H9 (cell line): ENCODE measurements at regions not wholly inside any gene's neighbourhood (a gene's known extent, or its start where the extent isn't known, plus 50 kb on each side); places are given as distances from the start of the nearest gene placed in this dataset.

Experiments used
- DNase-seq: peaks from one replicate; pipeline ENCODE4 v3.0.0-alpha.2; 2017
- H2AFZ ChIP-seq: one replicate; pipeline ENCODE4 v1.6.1; 2013; ENCODE audit warnings: mild to moderate bottlenecking, low read length, control low read depth, moderate library complexity
- H2AK5ac ChIP-seq: 2 replicates; pipeline ENCODE4 v1.6.1; 2013; ENCODE audit warnings: low read length, control low read depth, mixed read lengths; ENCODE audit not compliant: insufficient read length
- H2BK120ac ChIP-seq: one replicate; pipeline ENCODE4 v1.6.1; 2013; ENCODE audit warnings: low read depth, mild to moderate bottlenecking, low read length, control low read depth, inconsistent platforms; ENCODE audit not compliant: poor library complexity, severe bottlenecking
- H2BK12ac ChIP-seq: 2 replicates; pipeline ENCODE4 v1.6.1; 2013; ENCODE audit warnings: low read length, control low read depth, mixed read lengths, low read depth; ENCODE audit not compliant: insufficient read length
- H2BK15ac ChIP-seq: 2 replicates; pipeline ENCODE4 v1.6.1; 2013; ENCODE audit warnings: low read depth, low read length, control low read depth
- H2BK20ac ChIP-seq: one replicate; pipeline ENCODE4 v1.6.1; 2013; ENCODE audit warnings: low read depth, mild to moderate bottlenecking, low read length, control low read depth, inconsistent platforms; ENCODE audit not compliant: poor library complexity, severe bottlenecking
- H2BK5ac ChIP-seq: 2 replicates; pipeline ENCODE4 v1.6.1; 2013; ENCODE audit warnings: low read length, control low read depth, mixed read lengths; ENCODE audit not compliant: insufficient read length
- H3K14ac ChIP-seq: 2 replicates; pipeline ENCODE4 v1.6.1; 2013; ENCODE audit warnings: low read length, control low read depth; ENCODE audit not compliant: insufficient read depth
- H3K18ac ChIP-seq: 2 replicates; pipeline ENCODE4 v1.6.1; 2013; ENCODE audit warnings: low read depth, mild to moderate bottlenecking, mixed read lengths, low read length, control low read depth; ENCODE audit not compliant: insufficient read length
- H3K23ac ChIP-seq: 2 replicates; pipeline ENCODE4 v1.6.1; 2013; ENCODE audit warnings: low read length, control low read depth, mixed read lengths, low read depth; ENCODE audit not compliant: insufficient read length
- H3K23me2 ChIP-seq: 2 replicates; pipeline ENCODE4 v1.6.1; 2013; ENCODE audit warnings: low read depth, mild to moderate bottlenecking, mixed read lengths, low read length, control low read depth; ENCODE audit not compliant: insufficient read length, poor library complexity, severe bottlenecking
- H3K27ac ChIP-seq: 2 replicates; pipeline ENCODE4 v1.5.1; 2013; ENCODE audit warnings: low read length, control low read depth, mixed read lengths, low read depth; ENCODE audit not compliant: insufficient read length
- H3K27me3 ChIP-seq: 2 replicates; pipeline ENCODE4 v1.6.1; 2013; ENCODE audit warnings: low read length, control low read depth, inconsistent platforms; ENCODE audit not compliant: insufficient read depth
- H3K4ac ChIP-seq: 2 replicates; pipeline ENCODE4 v1.6.1; 2013; ENCODE audit warnings: low read depth, mild to moderate bottlenecking, control low read depth, inconsistent platforms, low read length, moderate library complexity
- H3K4me1 ChIP-seq: 2 replicates; pipeline ENCODE4 v1.6.1; 2013; ENCODE audit warnings: low read length, control low read depth, inconsistent platforms; ENCODE audit not compliant: insufficient read depth
- H3K4me2 ChIP-seq: 2 replicates; pipeline ENCODE4 v1.6.1; 2013; ENCODE audit warnings: low read length, control low read depth, mixed read lengths; ENCODE audit not compliant: insufficient read length, insufficient read depth
- H3K56ac ChIP-seq: 2 replicates; pipeline ENCODE4 v1.6.1; 2013; ENCODE audit warnings: low read depth, mild to moderate bottlenecking, mixed read lengths, low read length, control low read depth; ENCODE audit not compliant: insufficient read length
- H3K79me1 ChIP-seq: 2 replicates; pipeline ENCODE4 v1.6.1; 2013; ENCODE audit warnings: low read depth, mild to moderate bottlenecking, moderate library complexity, low read length, control low read depth, inconsistent platforms; ENCODE audit not compliant: insufficient read depth, poor library complexity, severe bottlenecking
- H3K79me2 ChIP-seq: 2 replicates; pipeline ENCODE4 v1.6.1; 2013; ENCODE audit warnings: low read length, control low read depth, inconsistent platforms; ENCODE audit not compliant: insufficient read depth
- H3K9ac ChIP-seq: 2 replicates; pipeline ENCODE4 v1.6.1; 2013; ENCODE audit warnings: low read length, control low read depth, mixed read lengths; ENCODE audit not compliant: insufficient read length; ENCODE audit errors: extremely low read depth
- H3K9me3 ChIP-seq: one replicate; pipeline ENCODE4 v1.6.1; 2013; ENCODE audit warnings: low read depth, low read length, inconsistent platforms; ENCODE audit not compliant: control insufficient read depth
- H3T11ph ChIP-seq: one replicate; pipeline ENCODE4 v1.6.1; 2013; ENCODE audit warnings: mild to moderate bottlenecking, low read length, control low read depth, inconsistent platforms
- H4K20me1 ChIP-seq: one replicate; pipeline ENCODE4 v1.6.1; 2013; ENCODE audit not compliant: control insufficient read depth, insufficient read length, insufficient read depth
- H4K5ac ChIP-seq: 2 replicates; pipeline ENCODE4 v1.6.1; 2013; ENCODE audit warnings: low read depth, mild to moderate bottlenecking, mixed read lengths, low read length, control low read depth; ENCODE audit not compliant: insufficient read length
- H4K8ac ChIP-seq: replicated peaks from 2 replicates; pipeline ENCODE4 v1.6.1; 2013; ENCODE audit warnings: low read length, control low read depth, mixed read lengths, low read depth; ENCODE audit not compliant: insufficient read length
- H4K91ac ChIP-seq: 2 replicates; pipeline ENCODE4 v1.6.1; 2013; ENCODE audit warnings: low read depth, mild to moderate bottlenecking, moderate library complexity, mixed read lengths, low read length, control low read depth; ENCODE audit not compliant: insufficient read length
- H3K27ac Mint-ChIP-seq, 3 experiments: 2 replicates in 2 of 3; 3 replicates in 1 of 3; pipeline ENCODE4 v1.8.0; 2020 to 2021; ENCODE audit warnings: mixed read lengths in 3 of 3, mild to moderate bottlenecking in 1 of 3, moderate library complexity in 1 of 3
- H3K27me3 Mint-ChIP-seq: 2 replicates; pipeline ENCODE4 v1.8.0; 2021; ENCODE audit warnings: low read depth, mild to moderate bottlenecking, moderate library complexity, mixed read lengths
- H3K36me3 Mint-ChIP-seq, 3 experiments: 2 replicates in 2 of 3; 3 replicates in 1 of 3; pipeline ENCODE4 v1.8.0; 2020 to 2021; ENCODE audit warnings: low read depth in 3 of 3, mixed read lengths in 3 of 3; ENCODE audit not compliant: insufficient read depth in 1 of 3
- H3K4me1 Mint-ChIP-seq, 2 experiments: 2 replicates each; pipeline ENCODE4 v1.8.0; 2020; ENCODE audit warnings: mixed read lengths in 2 of 2
- H3K4me3 Mint-ChIP-seq, 2 experiments: 2 replicates in 1 of 2; 3 replicates in 1 of 2; pipeline ENCODE4 v1.8.0; 2020 to 2021; ENCODE audit warnings: mild to moderate bottlenecking in 2 of 2, mixed read lengths in 2 of 2, moderate library complexity in 1 of 2
- H3K9me3 Mint-ChIP-seq, 2 experiments: 2 replicates in 1 of 2; 3 replicates in 1 of 2; pipeline ENCODE4 v1.8.0; 2020; ENCODE audit warnings: mild to moderate bottlenecking in 2 of 2, mixed read lengths in 2 of 2, moderate library complexity in 1 of 2
- WGBS: extraction: QIAGEN DNeasy Blood & Tissue Kit; methylation state at CpG from one replicate; pipeline ENCODE4 v1.1.7; 2013; ENCODE audit warnings: missing lambda C conversion rate, low lambda C conversion rate, mixed read lengths; ENCODE audit not compliant: insufficient read length; ENCODE audit errors: extremely low coverage; 5-methylcytosine and 5-hydroxymethylcytosine counted together
- TF ChIP-seq, protein P1 (sequence below): fragments of 200-600 bp; sonication (generic); conservative IDR thresholded peaks from 3 replicates; pipeline ENCODE4 v1.8.0; 2021; ENCODE audit warnings: antibody characterized with exemption, mild to moderate bottlenecking

DNA sequence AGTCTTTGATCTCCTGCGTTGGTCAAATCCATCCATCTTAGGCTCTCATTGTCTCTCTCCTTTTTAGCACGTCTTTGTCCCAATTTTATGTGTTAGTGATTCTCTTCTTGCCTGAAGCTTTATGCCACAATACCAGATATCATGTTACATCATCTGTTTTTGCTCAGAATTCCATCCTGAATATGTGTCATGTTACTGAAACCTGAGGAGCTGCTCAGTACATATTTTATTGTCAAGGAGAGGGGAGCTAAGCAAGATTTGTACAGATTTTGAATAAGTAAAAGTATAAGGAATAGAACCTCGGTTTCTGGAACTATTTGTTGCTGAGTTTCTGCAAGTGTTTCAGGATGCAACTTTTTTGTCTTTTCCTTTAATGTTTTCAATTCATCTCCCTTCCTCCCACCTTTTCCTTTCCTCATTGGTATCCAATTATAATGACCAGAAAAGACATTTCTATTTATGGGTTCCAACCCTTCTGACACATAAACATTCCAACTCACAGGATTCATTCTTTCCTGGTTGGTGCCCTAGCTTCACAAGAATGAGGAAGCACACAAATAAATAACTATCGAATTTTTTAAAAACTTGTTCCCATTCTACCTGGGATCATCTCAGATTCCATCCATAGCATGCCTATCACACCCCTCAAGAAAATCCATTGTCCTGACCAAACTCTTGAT is 291.8 kb downstream of the CRPPA start:
- DNase-seq, result no peak
- no peak overlapping the region for H3K4me2 ChIP-seq
- Mint-ChIP-seq H3K4me1 (no peaks in the 10 kb centered on the region), H3K4me3 (no peak overlapping the region), H3K9me3 (no peaks in the 10 kb centered on the region; a peak in 1 of 5 replicates), H3K36me3 (peaks cover 0 to 4% (median 0%) of the 10 kb centered on the region in 3 experiments; a peak in 1 of 7 replicates), H3K27me3 (no peaks in the 10 kb centered on the region; the same call in 1 of the 2 replicates), H3K27ac (no peak overlapping the region)
- no peak overlapping the region for H2BK120ac ChIP-seq
- H3K14ac ChIP-seq, result no peak overlapping the region
- no peak overlapping the region for H3K23ac ChIP-seq
- no peak overlapping the region for H2BK20ac ChIP-seq
- H3K79me2 ChIP-seq, result no peaks in the 10 kb centered on the region
- H3K23me2 ChIP-seq, result no peaks in the 10 kb centered on the region
- no peak overlapping the region for H3K56ac ChIP-seq
- no peaks in the 10 kb centered on the region for H3K79me1 ChIP-seq
- H3K4me1 ChIP-seq, result no peaks in the 10 kb centered on the region
- no CpG with 5 or more reads among the region's 4 CpGs for WGBS
- H3K4ac ChIP-seq, result no peak overlapping the region
- H4K8ac ChIP-seq, result no peak overlapping the region
- no peak overlapping the region for H2AFZ ChIP-seq
- H3K9me3 ChIP-seq, result no peaks in the 10 kb centered on the region
- H3T11ph ChIP-seq, result no peak overlapping the region
- no peak overlapping the region for H2AK5ac ChIP-seq
- TF ChIP-seq, protein P1, sequence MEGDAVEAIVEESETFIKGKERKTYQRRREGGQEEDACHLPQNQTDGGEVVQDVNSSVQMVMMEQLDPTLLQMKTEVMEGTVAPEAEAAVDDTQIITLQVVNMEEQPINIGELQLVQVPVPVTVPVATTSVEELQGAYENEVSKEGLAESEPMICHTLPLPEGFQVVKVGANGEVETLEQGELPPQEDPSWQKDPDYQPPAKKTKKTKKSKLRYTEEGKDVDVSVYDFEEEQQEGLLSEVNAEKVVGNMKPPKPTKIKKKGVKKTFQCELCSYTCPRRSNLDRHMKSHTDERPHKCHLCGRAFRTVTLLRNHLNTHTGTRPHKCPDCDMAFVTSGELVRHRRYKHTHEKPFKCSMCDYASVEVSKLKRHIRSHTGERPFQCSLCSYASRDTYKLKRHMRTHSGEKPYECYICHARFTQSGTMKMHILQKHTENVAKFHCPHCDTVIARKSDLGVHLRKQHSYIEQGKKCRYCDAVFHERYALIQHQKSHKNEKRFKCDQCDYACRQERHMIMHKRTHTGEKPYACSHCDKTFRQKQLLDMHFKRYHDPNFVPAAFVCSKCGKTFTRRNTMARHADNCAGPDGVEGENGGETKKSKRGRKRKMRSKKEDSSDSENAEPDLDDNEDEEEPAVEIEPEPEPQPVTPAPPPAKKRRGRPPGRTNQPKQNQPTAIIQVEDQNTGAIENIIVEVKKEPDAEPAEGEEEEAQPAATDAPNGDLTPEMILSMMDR, result no peak
- no peak overlapping the region for H2BK5ac ChIP-seq
- H4K5ac ChIP-seq, result no peak overlapping the region
- no peak overlapping the region for H3K9ac ChIP-seq
- H3K27me3 ChIP-seq, result no peaks in the 10 kb centered on the region
- no peak overlapping the region for H2BK12ac ChIP-seq
- H4K20me1 ChIP-seq, result no peaks in the 10 kb centered on the region
- no peak overlapping the region for H4K91ac ChIP-seq
- H2BK15ac ChIP-seq, result no peak overlapping the region
- H3K18ac ChIP-seq, result no peak overlapping the region
- H3K27ac ChIP-seq, result no peak overlapping the region
